ENCODE measurements at regions not wholly inside any gene's neighbourhood (a gene's known extent, or its start where the extent isn't known, plus 50 kb on each side); places are given as distances from the start of the nearest gene placed in this dataset.
"Not testable (repeated sequence)": the region's sequence is repeated elsewhere in the genome, so short reads cannot be mapped to it uniquely, and the experiment has no call there.

GRCh38 chr15:79157631-79158592 is 67.3 kb upstream of the RASGRF1 start:
- no peak for DNase-seq

GRCh38 chr15:79156704-79157375 is 66.3 kb upstream of the RASGRF1 start:
- no peak for DNase-seq

GRCh38 chr15:79154483-79155135 is 64.0 kb upstream of the RASGRF1 start:
- DNase-seq, result peak in 2 of 3 donors; percentile 14 to 45

GRCh38 chr15:79144290-79144689 is 53.7 kb upstream of the RASGRF1 start:
- not testable (repeated sequence) for DNase-seq

GRCh38 chr15:79140846-79141570 is 50.4 kb upstream of the RASGRF1 start:
- DNase-seq, result no peak
